ENCODE measurements at regions not wholly inside any gene's neighbourhood (a gene's known extent, or its start where the extent isn't known, plus 50 kb on each side); places are given as distances from the start of the nearest gene placed in this dataset.

GRCh38 chr10:28783087-28783486, 105.8 kb downstream of the BAMBI start:
- no peak for DNase-seq

- no peak for DNase-seq
These were observed 107.7 kb downstream of the BAMBI start for GRCh38 chr10:28785018-28785417.

GRCh38 chr10:28788252-28788651, 110.9 kb downstream of the BAMBI start:
- DNase-seq = no peak

DNA sequence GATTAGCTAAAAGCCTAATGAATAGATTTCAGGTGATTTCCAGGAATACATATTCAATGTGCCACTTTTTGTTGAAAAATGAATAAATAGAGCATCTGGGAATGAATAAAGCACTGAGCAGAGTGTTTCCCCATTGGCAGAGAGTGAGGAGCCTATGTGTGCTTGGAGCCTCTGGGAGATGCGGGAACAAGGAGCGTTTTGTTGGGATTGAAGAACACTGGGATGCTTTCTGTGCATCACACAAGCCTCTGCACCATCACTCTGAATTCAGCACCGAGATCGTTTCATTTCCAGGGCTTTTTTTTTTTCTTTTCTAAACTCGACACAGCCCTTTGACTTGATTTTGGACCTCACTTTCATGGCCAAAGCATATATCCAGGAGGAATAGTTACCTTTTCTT, 111.4 kb downstream of the BAMBI start:
- no peak for DNase-seq

DNA sequence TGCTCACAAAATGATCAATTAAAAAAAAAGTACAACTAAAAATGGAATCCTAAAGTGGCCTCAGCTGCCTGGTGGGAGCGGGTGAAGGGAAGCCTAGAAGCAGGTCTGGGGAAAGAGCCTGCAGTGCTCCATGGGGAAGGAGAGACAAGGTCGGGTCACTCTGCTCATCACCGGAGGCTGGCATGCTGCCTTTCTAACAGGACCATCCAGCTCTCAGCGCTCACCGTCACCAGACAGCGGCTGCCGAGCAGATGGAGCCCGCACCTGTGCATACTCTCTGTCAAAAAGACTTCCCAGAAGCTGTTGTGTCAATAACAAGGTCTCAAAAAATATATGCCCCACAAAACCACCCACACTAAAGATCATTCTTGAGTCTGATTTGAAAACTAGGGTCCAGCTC, 112.8 kb downstream of the BAMBI start:
- no peak for DNase-seq

DNA sequence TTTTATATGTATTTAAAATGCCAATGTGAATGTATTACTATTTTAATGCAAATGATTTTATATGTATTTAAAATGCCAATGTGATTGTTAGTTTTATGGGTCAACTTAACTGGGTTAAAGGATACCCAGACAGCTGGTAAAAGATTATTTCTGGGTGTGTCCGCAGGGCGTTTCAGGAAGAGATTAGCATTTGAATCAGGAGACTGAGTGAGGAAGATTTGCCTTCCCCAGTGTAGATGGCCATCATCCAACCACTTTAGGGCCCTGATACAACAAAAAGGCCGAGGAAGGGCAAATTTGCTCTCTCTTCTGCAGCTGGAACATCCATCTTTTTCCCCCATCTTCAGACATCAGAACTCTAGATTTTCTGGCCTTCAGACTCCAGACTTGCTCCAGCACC, 116.2 kb downstream of the BAMBI start:
- DNase-seq = no peak

- DNase-seq = no peak
These were observed 117.7 kb downstream of the BAMBI start for GRCh38 chr10:28794986-28795385.

GRCh38 chr10:28796606-28797512, 119.5 kb downstream of the BAMBI start:
- peak; percentile 23 for DNase-seq

GRCh38 chr10:28797904-28798371, 120.6 kb downstream of the BAMBI start:
- DNase-seq = no peak

- DNase-seq = no peak
These were observed 121.2 kb downstream of the BAMBI start for GRCh38 chr10:28798428-28798955.

GRCh38 chr10:28798964-28799363, 121.6 kb downstream of the BAMBI start:
- no peak for DNase-seq

GRCh38 chr10:28800144-28800543, 122.8 kb downstream of the BAMBI start:
- DNase-seq = no peak

DNA sequence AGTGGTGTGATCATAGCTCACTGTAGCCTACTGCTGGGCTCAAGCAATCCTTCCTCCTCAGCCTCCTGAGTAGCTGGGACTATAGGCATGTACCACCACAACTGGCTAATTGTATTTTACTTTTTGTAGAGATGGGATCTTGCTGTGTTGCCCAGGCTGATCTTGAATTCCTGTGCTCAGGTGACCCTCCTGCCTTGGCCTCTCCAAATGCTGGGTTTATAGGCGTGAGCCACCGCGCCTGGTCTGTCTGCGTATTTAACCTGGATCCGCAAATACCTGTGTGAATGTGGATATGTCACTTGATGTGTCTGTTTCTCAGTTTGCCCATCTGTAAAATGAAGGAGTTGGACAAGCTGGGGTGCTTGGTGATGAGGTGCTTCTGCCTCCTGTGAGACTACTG, 123.9 kb downstream of the BAMBI start:
- DNase-seq = no peak

DNA sequence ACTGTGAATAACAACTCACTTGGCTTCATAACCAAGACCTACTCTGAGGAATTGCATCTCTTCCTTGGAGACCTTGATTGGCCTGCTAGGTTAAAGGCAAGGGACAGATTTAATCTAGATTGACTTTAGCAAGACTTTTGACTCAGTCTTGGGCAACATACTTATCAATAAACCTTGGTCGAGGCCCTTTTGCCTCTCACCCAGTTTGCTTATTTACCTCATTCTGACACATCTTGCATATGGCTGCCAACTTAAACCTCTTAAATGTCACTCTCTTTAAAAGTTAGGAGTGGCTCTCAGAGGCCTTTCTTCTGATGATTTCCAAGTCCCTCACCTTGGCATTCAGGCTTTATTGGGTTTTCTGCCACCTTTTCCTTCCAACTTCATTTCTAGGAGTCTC, 124.5 kb downstream of the BAMBI start:
- no peak for DNase-seq

GRCh38 chr10:28805390-28805789, 128.1 kb downstream of the BAMBI start:
- no peak for DNase-seq

DNA sequence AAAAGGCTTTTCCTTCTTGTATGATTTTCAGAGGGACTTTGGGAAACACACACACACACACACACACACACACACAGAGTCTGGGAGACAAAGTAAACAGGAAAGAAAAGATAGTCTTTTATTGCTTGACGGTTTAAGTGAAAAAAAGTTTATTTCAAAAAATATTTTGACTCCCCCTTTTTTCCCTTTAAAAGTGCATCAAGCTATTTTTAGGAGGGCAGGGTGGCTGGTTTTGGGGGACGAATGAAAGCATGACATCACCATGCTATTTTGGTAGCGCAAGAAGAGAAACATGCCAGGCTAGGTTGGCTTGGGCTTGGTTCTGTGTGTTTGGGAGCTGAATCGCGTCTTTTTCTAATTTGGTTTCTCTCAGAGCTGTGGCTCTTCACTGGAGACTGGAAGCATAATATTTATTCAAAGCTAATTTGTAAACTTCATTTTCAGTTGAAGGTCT, 129.2 kb downstream of the BAMBI start:
- DNase-seq = no peak

DNA sequence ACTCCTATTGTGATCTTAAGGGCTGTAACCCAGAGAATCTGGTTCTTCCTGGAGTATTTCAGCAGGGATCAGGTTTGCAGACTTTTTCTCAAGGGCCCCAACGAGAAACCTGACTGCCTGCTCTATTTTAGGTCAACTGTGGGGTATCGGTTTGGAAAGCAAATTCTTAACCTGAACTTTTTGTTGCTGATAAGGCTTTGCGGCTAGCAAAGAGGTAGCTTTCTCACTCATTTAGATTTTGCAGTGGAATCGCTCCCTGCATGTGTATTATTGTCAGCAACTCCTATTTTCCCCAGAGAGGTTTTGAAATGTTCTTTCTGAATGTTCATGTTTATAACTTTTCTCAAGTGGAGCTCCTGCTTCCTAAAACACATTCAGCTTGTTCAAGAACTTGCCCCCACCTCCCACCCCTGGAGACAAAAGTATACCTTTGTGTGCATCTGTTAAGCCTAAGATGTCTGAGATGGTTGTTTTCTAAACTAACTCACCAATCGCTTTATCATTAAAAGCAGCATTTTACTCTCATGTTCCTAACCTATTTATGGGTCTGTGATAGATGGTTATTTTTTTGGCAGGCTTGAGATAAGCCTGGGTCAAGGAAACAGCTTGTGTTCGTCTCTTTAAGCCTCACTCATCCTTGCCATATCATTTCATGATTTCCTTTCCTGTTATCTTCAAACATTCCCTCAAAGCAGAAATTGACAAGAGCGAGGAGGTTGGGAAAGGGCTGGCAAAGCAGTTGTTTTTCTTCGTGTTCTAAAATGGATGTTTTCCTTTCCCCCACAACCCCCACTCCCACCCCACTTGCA, 129.8 kb downstream of the BAMBI start:
- DNase-seq = no peak

- DNase-seq = no peak
These were observed 130.7 kb downstream of the BAMBI start for GRCh38 chr10:28807760-28808613.

DNA sequence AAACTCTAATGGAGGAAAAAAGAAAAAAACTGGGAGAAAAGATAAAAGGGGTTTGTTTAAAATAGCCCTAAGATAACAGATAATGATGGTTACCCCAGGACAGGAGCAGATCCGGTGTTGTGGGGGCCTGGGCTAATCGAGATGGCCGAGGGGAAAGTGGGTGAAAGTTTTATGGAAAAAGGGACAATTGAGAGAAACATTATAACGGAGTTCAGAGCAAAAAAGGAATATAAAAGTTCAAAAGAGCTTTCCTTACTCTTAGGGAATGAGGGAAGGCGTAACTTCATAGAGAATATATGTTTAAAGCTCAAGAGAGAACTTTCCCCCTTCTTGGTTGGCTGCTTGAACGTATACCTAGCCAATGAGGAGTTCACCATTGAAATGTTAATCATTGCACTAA, 131.4 kb downstream of the BAMBI start:
- DNase-seq = no peak

GRCh38 chr10:28810057-28810870, 132.9 kb downstream of the BAMBI start:
- no peak for DNase-seq

Data from muscle of arm (tissue), 1 donor.